Upper lobe of left lung (tissue), 6 donors: ENCODE measurements at regions not wholly inside any gene's neighbourhood (a gene's known extent, or its start where the extent isn't known, plus 50 kb on each side); places are given as distances from the start of the nearest gene placed in this dataset.

Experiments used
- ATAC-seq, 2 donors: fragments of 200-7000 bp; cut with Tn5 transposase; one replicate each; pipeline ENCODE4 v1.9.1; 2022; ENCODE audit warnings: mild to moderate bottlenecking in 2 of 2, moderate library complexity in 2 of 2; ENCODE audit not compliant: low FRiP score in 2 of 2
- DNase-seq, 2 donors: peaks; one replicate each; pipeline ENCODE4 v3.0.0-alpha.2; 2019 to 2020
- H3K27ac ChIP-seq, 4 donors: fragments of 200-600 bp; sonication (generic); one replicate each; pipeline ENCODE4 v1.5.1; 2016 to 2019
- H3K27me3 ChIP-seq, 4 donors: fragments of 200-600 bp; sonication (generic); one replicate each; pipeline ENCODE4 v1.5.1; 2017 to 2019
- H3K36me3 ChIP-seq, 4 donors: fragments of 200-600 bp; sonication (generic); one replicate each; pipeline ENCODE4 v1.5.1; 2016 to 2019
- H3K4me1 ChIP-seq, 4 donors: fragments of 200-600 bp; sonication (generic); one replicate each; pipeline ENCODE4 v1.5.1; 2018 to 2019
- H3K4me3 ChIP-seq, 4 donors: fragments of 200-600 bp; sonication (generic); one replicate each; pipeline ENCODE4 v1.5.1; 2017 to 2019; ENCODE audit warnings: mild to moderate bottlenecking in 2 of 4, moderate library complexity in 1 of 4
- H3K9me3 ChIP-seq, 4 donors: fragments of 200-600 bp; sonication (generic); one replicate each; pipeline ENCODE4 v1.5.1; 2018 to 2019
- CTCF ChIP-seq, 6 experiments: fragments of 450-650 bp in 4 of 6; fragments of 200-600 bp in 2 of 6; sonication (generic) in 2 of 6; IDR thresholded peaks; one replicate each; pipeline ENCODE4 v1.5.1; 2016 to 2019; ENCODE audit warnings: antibody characterized with exemption in 6 of 6
- EP300 ChIP-seq, 4 donors: sonication (generic); formaldehyde crosslinking; IDR thresholded peaks; one replicate each; pipeline ENCODE4 v1.5.1; 2017; ENCODE audit warnings: antibody characterized with exemption in 4 of 4, control low read depth in 2 of 4
- POLR2A ChIP-seq, 4 donors: fragments of 450-650 bp; IDR thresholded peaks; one replicate each; pipeline ENCODE4 v1.5.1; 2016 to 2017; ENCODE audit warnings: antibody characterized with exemption in 4 of 4, mild to moderate bottlenecking in 2 of 4
- POLR2AphosphoS5 ChIP-seq, 2 donors: sonication (generic); formaldehyde crosslinking; IDR thresholded peaks; one replicate each; pipeline ENCODE4 v1.5.1; 2017; ENCODE audit warnings: antibody characterized with exemption in 2 of 2
- WGBS, 2 donors: methylation state at CpG; one replicate each; pipeline ENCODE4 v1.1.5; 2017 to 2018; 5-methylcytosine and 5-hydroxymethylcytosine counted together
- donor health status: DM: no; HTN: no; CAD: no; lungs with moderate emphysema.
- donor health status: DM: no; HTN: yes; CAD: no; lungs with severe emphysema.

- H3K27me3 ChIP-seq, result no peaks in the 10 kb centered on the region
- H3K27ac ChIP-seq, result no peak overlapping the region
- DNase-seq (no peak), ATAC-seq (no peak)
- H3K36me3 ChIP-seq, result no peaks in the 10 kb centered on the region
- no peak overlapping the region for H3K4me3 ChIP-seq
- 73% methylated on average over 12 of the region's 12 CpGs for WGBS, 2 donors
- no peaks in the 10 kb centered on the region for H3K4me1 ChIP-seq
- H3K9me3 ChIP-seq, result peaks cover 0 to 4% (median 1%) of the 10 kb centered on the region in 4 donors
- TF ChIP-seq EP300 (IDR thresholded peaks at IDR 0.05), result no peak
- no peak for TF ChIP-seq POLR2AphosphoS5 (IDR thresholded peaks at IDR 0.05)
- no peak for TF ChIP-seq CTCF (IDR thresholded peaks at IDR 0.05)
- TF ChIP-seq POLR2A (IDR thresholded peaks at IDR 0.05), result no peak
Observed at GRCh38 chr22:27557286-27558008, 244.1 kb downstream of the MN1 start.

GRCh38 chr22:27558658-27559371 is 242.7 kb downstream of the MN1 start:
- H3K4me1 ChIP-seq, result no peaks in the 10 kb centered on the region
- DNase-seq (no peak), ATAC-seq (no peak)
- 78 to 84% methylated on average over 11 of the region's 11 CpGs for WGBS, 2 donors
- no peaks in the 10 kb centered on the region for H3K27me3 ChIP-seq
- no peaks in the 10 kb centered on the region for H3K36me3 ChIP-seq
- no peak overlapping the region for H3K4me3 ChIP-seq
- TF ChIP-seq EP300 (IDR thresholded peaks at IDR 0.05), result no peak
- no peak for TF ChIP-seq POLR2AphosphoS5 (IDR thresholded peaks at IDR 0.05)
- no peak for TF ChIP-seq CTCF (IDR thresholded peaks at IDR 0.05)
- TF ChIP-seq POLR2A (IDR thresholded peaks at IDR 0.05), result no peak
- H3K9me3 ChIP-seq, result no peaks in the 10 kb centered on the region
- H3K27ac ChIP-seq, result no peak overlapping the region

- H3K27me3 ChIP-seq, result no peaks in the 10 kb centered on the region
- H3K4me3 ChIP-seq, result no peak overlapping the region
- WGBS, 2 donors, result 84 to 93% methylated on average over 5 of the region's 5 CpGs
- ATAC-seq (no peak), DNase-seq (no peak)
- H3K36me3 ChIP-seq, result no peaks in the 10 kb centered on the region
- H3K4me1 ChIP-seq, result no peaks in the 10 kb centered on the region
- H3K27ac ChIP-seq, result no peak overlapping the region
- no peaks in the 10 kb centered on the region for H3K9me3 ChIP-seq
- TF ChIP-seq POLR2A (IDR thresholded peaks at IDR 0.05) (no peak), EP300 (IDR thresholded peaks at IDR 0.05) (no peak), POLR2AphosphoS5 (IDR thresholded peaks at IDR 0.05) (no peak), CTCF (IDR thresholded peaks at IDR 0.05) (no peak)
Observed at GRCh38 chr22:27560781-27561180, 240.8 kb downstream of the MN1 start.

- H3K4me3 ChIP-seq, result no peak overlapping the region
- H3K9me3 ChIP-seq, result no peaks in the 10 kb centered on the region
- WGBS, 2 donors, result 77 to 84% methylated on average over 9 of the region's 9 CpGs
- no peaks in the 10 kb centered on the region for H3K27me3 ChIP-seq
- no peak for TF ChIP-seq EP300 (IDR thresholded peaks at IDR 0.05)
- no peak for TF ChIP-seq CTCF (IDR thresholded peaks at IDR 0.05)
- no peak for TF ChIP-seq POLR2A (IDR thresholded peaks at IDR 0.05)
- no peak for TF ChIP-seq POLR2AphosphoS5 (IDR thresholded peaks at IDR 0.05)
- H3K4me1 ChIP-seq, result no peaks in the 10 kb centered on the region
- H3K36me3 ChIP-seq, result no peaks in the 10 kb centered on the region
- ATAC-seq (peak in 1 of 2 donors; percentile 45), DNase-seq (no peak)
- no peak overlapping the region for H3K27ac ChIP-seq
Observed at GRCh38 chr22:27561286-27561904, 240.2 kb downstream of the MN1 start.
